GM21825 (cell line): ENCODE measurements at regions not wholly inside any gene's neighbourhood (a gene's known extent, or its start where the extent isn't known, plus 50 kb on each side); places are given as distances from the start of the nearest gene placed in this dataset.
"Not testable (repeated sequence)": the region's sequence is repeated elsewhere in the genome, so short reads cannot be mapped to it uniquely, and the experiment has no call there.

Experiments used
- ATAC-seq: cut with Tn5 transposase; IDR thresholded peaks from one replicate; pipeline ENCODE4 v1.9.1; 2021; ENCODE audit warnings: mild to moderate bottlenecking, moderate library complexity; ENCODE audit not compliant: unreplicated experiment

GRCh38 chr9:126166291-126166690 is 160.3 kb upstream of the MVB12B start:
- no peak for ATAC-seq

GRCh38 chr9:126166866-126167265 is 159.8 kb upstream of the MVB12B start:
- no peak for ATAC-seq

- ATAC-seq, result no peak
Observed at GRCh38 chr9:126169736-126170135, 156.9 kb upstream of the MVB12B start.

- ATAC-seq, result no peak
Observed at GRCh38 chr9:126170286-126170823, 156.3 kb upstream of the MVB12B start.

GRCh38 chr9:126171641-126172040 is 155.0 kb upstream of the MVB12B start:
- ATAC-seq, result no peak

- ATAC-seq, result no peak
Observed at GRCh38 chr9:126173401-126173800, 153.2 kb upstream of the MVB12B start.

GRCh38 chr9:126173929-126174328 is 152.7 kb upstream of the MVB12B start:
- ATAC-seq, result no peak

GRCh38 chr9:126183266-126183665 is 143.4 kb upstream of the MVB12B start:
- no peak for ATAC-seq

- not testable (repeated sequence) for ATAC-seq
Observed at GRCh38 chr9:126190994-126191393, 135.6 kb upstream of the MVB12B start.

GRCh38 chr9:126198854-126199253 is 127.8 kb upstream of the MVB12B start:
- ATAC-seq, result no peak

GRCh38 chr9:126203313-126203712 is 123.3 kb upstream of the MVB12B start:
- no peak for ATAC-seq

GRCh38 chr9:126204197-126204596 is 122.4 kb upstream of the MVB12B start:
- no peak for ATAC-seq

- no peak for ATAC-seq
Observed at GRCh38 chr9:126204708-126205225, 121.9 kb upstream of the MVB12B start.

GRCh38 chr9:126205265-126205664 is 121.4 kb upstream of the MVB12B start:
- ATAC-seq, result no peak

GRCh38 chr9:126205845-126206498 is 120.7 kb upstream of the MVB12B start:
- no peak for ATAC-seq

GRCh38 chr9:126207256-126207655 is 119.4 kb upstream of the MVB12B start:
- ATAC-seq, result no peak

- ATAC-seq, result no peak
Observed at GRCh38 chr9:126208216-126208758, 118.3 kb upstream of the MVB12B start.

- ATAC-seq, result no peak
Observed at GRCh38 chr9:126211441-126212074, 115.1 kb upstream of the MVB12B start.

GRCh38 chr9:126215486-126215885 is 111.1 kb upstream of the MVB12B start:
- no peak for ATAC-seq

- no peak for ATAC-seq
Observed at GRCh38 chr9:126216826-126217225, 109.8 kb upstream of the MVB12B start.

- ATAC-seq, result no peak
Observed at GRCh38 chr9:126217250-126217653, 109.4 kb upstream of the MVB12B start.

- no peak for ATAC-seq
Observed at GRCh38 chr9:126217797-126218196, 108.8 kb upstream of the MVB12B start.
